GM18499 (cell line): ENCODE measurements at regions not wholly inside any gene's neighbourhood (a gene's known extent, or its start where the extent isn't known, plus 50 kb on each side); places are given as distances from the start of the nearest gene placed in this dataset.

Experiments used
- ATAC-seq: cut with Tn5 transposase; IDR thresholded peaks from one replicate; pipeline ENCODE4 v1.9.1; 2021; ENCODE audit warnings: moderate number of reproducible peaks; ENCODE audit not compliant: insufficient read depth, unreplicated experiment

DNA sequence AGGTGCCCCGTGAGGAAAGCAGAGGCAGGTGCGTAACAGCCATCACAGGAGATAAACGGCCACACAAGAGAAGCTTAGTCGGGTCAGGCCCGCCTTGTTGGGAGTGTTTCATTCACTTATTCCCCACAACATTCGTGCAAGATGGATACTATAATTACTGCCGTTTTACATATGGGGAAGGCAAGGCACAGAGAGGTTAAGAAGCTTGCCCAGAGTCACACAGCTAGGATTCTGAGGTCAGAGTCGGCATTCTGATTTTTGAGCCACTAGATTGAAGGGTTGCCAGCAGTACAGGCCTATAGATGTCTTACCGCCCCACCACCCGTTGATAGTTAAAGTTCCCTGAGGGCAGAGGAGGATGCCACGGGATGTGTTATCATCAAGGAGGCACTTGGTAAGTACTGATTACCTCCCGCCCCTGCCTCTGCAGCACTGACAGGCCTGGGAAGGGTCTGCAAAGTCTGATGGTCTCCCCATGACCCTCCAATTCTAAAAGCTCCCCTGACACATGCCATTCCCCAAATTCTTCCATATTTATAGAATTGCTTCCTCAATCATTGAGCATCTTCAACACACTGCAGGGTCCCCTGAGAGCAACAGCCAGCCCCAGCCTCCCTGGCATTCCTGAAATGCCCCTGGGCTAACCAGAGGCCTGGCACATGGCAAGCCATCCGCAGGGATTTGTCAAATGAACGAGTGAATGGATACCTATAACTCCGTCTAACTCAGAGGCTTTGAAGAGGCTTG lies 74.7 kb upstream of the CLDN14 start:
- no peak for ATAC-seq

DNA sequence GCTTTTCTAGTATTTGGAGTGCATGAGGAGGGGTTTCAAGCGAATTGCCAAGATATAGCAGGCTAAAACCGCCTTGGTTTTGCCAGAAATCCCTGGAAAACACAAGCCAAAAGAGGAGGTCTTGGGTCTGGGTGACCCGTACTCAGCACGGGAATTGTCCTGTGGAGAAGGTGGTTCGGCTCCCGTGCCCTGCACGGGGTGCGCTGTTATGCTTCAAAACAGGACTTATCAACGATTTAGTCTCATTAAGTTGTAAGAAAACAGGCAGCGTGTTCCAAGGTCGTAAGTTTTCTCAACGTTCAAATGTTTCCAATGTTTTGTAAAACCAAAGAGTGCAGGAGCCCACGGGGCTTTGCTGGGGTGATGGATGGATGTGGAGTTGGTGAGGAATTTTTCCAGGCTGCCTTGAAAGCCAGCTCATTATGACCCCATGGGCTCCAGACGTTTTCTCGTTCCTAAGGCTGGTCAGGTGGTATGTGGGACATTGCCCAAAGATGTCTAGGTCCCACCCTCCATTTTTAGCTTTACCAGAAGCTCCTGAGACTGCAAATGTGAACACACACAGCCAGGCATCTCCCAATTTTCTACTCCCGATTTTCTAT lies 75.4 kb upstream of the CLDN14 start:
- ATAC-seq = no peak

GRCh38 chr21:36557316-36557715 lies 77.4 kb upstream of the CLDN14 start:
- no peak for ATAC-seq

DNA sequence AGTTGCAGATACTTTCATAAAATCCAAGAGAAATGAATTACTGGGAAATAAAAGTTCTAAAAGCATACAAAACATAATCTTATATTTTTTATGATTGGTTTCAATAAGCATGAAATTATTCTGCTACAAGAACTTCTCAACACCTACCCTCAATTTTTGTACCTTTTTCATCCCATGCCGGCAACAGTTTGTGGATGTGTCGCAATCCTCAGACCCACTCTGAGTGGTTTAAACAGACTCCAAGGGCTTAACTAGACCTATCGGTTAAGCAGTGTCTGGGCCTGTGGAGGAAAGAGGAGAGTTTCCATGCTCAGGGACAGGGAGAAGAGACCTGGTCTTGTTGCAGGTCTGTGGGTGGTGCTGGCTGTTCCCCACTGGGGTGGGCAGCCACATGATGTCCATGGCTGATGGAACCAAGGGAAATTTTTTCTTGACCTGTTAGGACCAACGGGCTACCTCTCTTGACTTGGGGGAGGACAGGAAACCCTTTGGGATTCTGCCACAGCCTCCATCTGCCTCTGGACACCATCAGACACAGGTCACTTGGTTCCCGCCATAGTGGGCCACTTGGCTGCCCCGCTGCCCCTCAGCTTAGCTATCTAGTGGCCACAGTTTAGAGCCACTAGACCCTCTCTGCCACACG lies 81.1 kb upstream of the CLDN14 start:
- ATAC-seq = no peak

DNA sequence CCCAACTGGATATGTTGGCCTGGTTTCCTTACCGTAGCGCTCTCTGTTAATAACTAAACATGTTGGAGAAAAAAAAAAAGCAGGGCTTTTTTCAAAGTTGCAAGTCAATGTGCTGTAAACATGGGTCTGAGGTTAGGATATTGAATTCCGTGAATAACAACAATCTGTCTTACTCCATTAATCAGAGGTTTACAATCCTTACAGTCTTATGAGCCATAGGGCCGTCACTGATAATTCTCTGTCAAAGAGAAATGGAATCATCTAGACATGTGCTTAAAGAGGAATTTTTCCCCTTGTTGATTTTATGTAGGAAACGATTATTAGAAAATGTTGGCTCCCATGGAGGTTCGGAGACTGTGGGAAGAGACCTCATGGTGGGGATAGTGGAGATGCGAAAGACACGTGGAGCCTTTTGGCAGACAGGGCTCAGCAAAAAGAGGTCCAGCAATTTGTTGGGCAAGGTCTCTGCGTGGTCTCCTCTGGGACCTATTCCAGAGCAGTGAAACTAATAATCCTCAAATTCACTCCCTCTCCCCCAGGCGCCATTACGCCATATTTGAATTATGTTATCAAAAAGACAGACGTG lies 83.5 kb upstream of the CLDN14 start:
- ATAC-seq = no peak

GRCh38 chr21:36564647-36565046 lies 84.7 kb upstream of the CLDN14 start:
- no peak for ATAC-seq

GRCh38 chr21:36565540-36565939 lies 85.6 kb upstream of the CLDN14 start:
- no peak for ATAC-seq

DNA sequence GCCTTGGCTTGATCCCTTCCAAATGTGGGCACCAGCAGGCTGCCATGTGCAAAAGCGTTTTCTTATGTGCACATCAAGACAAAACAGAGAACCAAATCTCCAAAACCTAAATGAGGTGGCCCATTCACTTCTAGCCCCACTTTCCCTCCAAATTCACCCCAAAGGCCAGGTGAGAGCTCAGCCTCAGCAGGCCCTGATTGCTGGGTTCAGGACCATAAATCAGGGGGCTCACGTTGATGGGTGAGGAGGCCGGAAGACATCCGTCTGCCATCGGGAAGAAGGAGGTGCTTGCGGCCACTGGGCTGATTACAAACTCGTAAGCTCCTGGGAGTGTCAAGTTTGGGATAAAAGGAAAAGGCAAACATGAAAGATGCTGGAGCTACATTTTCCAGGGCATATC lies 86.7 kb upstream of the CLDN14 start:
- ATAC-seq = no peak

DNA sequence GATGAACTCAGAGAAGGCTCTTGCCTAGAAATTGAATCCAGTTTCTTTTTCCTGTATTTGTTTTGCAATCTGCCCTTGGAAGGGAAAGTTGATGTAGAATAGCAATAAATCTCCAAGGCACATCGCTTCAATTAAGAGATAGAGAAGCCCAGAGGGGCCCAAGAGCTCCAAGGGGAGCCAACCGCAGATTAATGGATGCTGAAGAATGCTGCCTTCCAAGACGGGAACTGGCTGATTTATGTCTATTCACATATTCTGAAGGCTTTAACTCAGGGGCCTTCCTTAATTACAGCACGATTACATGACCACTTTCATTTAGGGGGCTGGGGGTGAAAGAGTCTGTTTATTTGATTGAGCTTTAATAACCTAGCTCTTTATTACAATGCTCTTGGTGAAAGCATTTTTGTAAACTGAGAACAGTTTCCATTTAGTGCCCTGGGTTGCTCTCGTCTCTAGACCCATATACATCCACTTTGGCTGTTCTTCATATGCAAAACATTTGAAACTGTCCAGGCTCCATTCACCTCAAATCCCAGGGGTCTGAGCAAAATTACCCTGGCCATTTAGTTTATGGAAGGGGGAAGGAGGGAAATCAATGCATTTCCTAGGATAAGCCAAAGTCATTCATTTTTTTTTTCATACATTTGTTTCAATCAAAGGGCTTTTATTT lies 87.4 kb upstream of the CLDN14 start:
- ATAC-seq = no peak

GRCh38 chr21:36569511-36569910 lies 89.6 kb upstream of the CLDN14 start:
- ATAC-seq = no peak

GRCh38 chr21:36571556-36571955 lies 91.6 kb upstream of the CLDN14 start:
- ATAC-seq = no peak

- ATAC-seq = no peak
These were observed 92.1 kb upstream of the CLDN14 start for GRCh38 chr21:36572039-36572438.

- ATAC-seq = no peak
These were observed 95.4 kb upstream of the CLDN14 start for GRCh38 chr21:36575306-36575705.

- no peak for ATAC-seq
These were observed 96.5 kb upstream of the CLDN14 start for GRCh38 chr21:36576441-36576840.

DNA sequence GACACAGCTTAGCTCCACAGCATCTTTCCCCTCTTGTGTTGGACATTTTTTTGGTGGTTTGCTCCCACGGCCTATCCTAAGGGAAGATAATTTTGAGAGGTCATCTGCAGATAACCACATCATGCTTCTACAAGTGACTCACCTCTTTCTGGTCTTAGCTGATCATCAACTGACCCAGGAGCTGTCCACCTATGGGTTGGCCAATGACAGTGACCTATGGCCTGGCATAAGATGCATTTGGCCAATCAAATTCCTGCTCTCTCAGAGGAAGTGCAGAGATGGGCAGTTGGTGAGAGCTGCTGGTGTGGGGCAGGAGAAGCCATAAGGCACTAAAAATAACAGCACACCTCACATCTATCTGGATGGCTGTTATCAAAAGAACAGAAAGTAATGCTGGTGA lies 100.0 kb upstream of the CLDN14 start:
- ATAC-seq = no peak

DNA sequence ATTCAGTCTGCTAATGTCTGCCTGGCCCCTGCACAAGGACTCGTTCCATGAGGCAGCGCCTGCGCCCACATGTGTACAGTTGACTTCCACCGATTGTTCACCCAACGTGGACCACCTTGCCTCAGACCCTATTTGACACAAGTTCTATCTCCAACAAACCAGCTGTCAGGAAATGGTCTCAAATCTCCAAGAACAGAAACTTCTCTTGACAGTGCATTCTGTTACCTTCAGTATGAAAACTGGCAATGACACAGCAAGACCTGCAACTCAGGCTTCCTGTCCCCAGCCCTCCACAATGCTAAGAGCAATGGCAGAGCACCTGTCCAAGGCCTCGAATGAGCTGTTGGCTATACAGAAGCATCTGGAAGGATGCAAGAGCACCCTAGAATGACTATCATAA lies 102.3 kb upstream of the CLDN14 start:
- ATAC-seq = no peak

- ATAC-seq = no peak
These were observed 103.7 kb upstream of the CLDN14 start for GRCh38 chr21:36583591-36583990.

DNA sequence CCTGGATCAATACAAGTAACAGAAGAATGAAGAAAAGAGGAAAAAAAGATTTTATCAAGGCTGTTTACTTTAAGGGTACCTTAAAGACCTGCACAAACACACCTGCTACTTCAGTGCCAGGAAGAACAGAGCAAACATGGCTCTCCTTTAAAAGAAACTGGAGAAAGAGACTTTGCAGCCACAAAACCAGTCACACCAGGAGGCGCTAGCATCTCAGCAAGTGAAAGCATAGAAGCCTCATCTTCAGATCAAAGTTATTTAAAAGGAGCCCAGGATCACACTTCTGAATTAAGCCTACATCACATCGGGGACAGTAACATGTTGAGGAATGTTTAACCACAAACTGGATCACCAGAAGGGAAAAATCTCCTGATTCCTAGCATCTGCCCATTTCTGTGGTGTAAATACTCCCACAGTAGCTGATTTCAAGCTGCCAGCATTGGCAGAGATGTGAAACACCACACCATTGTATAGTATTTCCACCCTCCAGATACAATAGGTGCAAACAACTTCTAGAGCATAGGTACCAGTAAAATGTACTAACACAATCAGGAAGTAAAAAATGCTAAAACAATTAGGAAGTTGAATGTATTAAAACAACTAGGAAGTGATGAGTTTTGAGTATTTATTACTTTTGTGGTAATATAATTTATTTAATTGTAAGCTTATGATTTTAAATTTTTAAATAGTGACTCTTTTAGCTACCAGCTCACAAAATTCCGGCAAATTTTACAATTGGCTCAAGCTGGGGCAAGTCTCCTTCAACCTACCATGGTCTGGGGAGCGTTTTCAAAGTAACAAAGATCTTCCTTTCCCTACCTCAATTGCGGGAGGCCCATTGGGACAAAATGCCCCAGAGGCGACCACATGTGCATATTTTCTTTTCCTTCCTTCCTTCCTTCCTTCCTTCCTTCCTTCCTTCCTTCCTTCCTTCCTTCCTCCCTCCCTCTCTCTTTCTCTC lies 105.3 kb upstream of the CLDN14 start:
- ATAC-seq = no peak

- ATAC-seq = no peak
These were observed 107.5 kb upstream of the CLDN14 start for GRCh38 chr21:36587388-36587787.
